B cell (primary cell): ENCODE measurements at regions not wholly inside any gene's neighbourhood (a gene's known extent, or its start where the extent isn't known, plus 50 kb on each side); places are given as distances from the start of the nearest gene placed in this dataset.

ENCODE experiments used
- ATAC-seq: fragments of 200-7000 bp; cut with Tn5 transposase; one replicate; pipeline ENCODE4 v1.10.0; 2021; ENCODE audit warnings: low read depth, mild to moderate bottlenecking, moderate number of reproducible peaks, moderate library complexity
- CTCF ChIA-PET: fragments of 350-600 bp; sonication (Branson Sonifier 250); formaldehyde crosslinking; loops from one replicate; lab custom pipeline; 2021; ENCODE audit warnings: antibody characterized with exemption, inconsistent platforms; lab: Charles Lee
- POLR2A ChIA-PET: fragments of 350-600 bp; sonication (Branson Sonifier 250); formaldehyde crosslinking; loops from one replicate; lab custom pipeline; 2021; ENCODE audit warnings: antibody characterized with exemption; lab: Charles Lee
- DNase-seq: peaks from one replicate; pipeline ENCODE4 v3.0.0; 2013
- H2AFZ ChIP-seq: 2 replicates; pipeline ENCODE4 v1.6.1; 2012; ENCODE audit warnings: mild to moderate bottlenecking, low read depth, low read length; ENCODE audit not compliant: insufficient read depth, poor library complexity, severe bottlenecking
- H3K27ac ChIP-seq, 2 donors: 1 replicate in 1 of 2; 2 replicates in 1 of 2; pipeline ENCODE4 v1.5.1; 2012 to 2013; ENCODE audit warnings: low read length in 2 of 2, mild to moderate bottlenecking in 2 of 2, moderate library complexity in 1 of 2
- H3K27me3 ChIP-seq, 4 experiments: fragments of 200-600 bp in 1 of 4; sonication (generic) in 1 of 4; replicated peaks in 1 of 4; 1 replicate in 2 of 4; 2 replicates in 2 of 4; pipeline versions ENCODE4 v1.6.1 to v1.7.0; 2013 to 2016; ENCODE audit warnings: low read length in 3 of 4, mild to moderate bottlenecking in 2 of 4, mixed read lengths in 1 of 4, moderate library complexity in 1 of 4; ENCODE audit not compliant: insufficient read depth in 4 of 4, control insufficient read depth in 3 of 4; ENCODE audit errors: control extremely low read depth in 1 of 4
- H3K36me3 ChIP-seq, 2 experiments: replicated peaks in 1 of 2; 1 replicate in 1 of 2; 2 replicates in 1 of 2; pipeline versions ENCODE4 v1.6.1 to v1.7.1; 2013; ENCODE audit warnings: low read length in 1 of 2; ENCODE audit not compliant: insufficient read depth in 2 of 2, control insufficient read depth in 1 of 2; ENCODE audit errors: control extremely low read depth in 1 of 2, extremely low read depth in 1 of 2
- H3K4me1 ChIP-seq, 2 donors: fragments of 200-600 bp in 1 of 2; sonication (generic) in 1 of 2; 1 replicate in 1 of 2; 2 replicates in 1 of 2; pipeline versions ENCODE4 v1.5.1 to v1.6.1; 2013 to 2017; ENCODE audit warnings: low read length in 2 of 2; ENCODE audit not compliant: control insufficient read depth in 2 of 2, insufficient read depth in 2 of 2
- H3K4me2 ChIP-seq: replicated peaks from 2 replicates; pipeline ENCODE3; 2012; ENCODE audit warnings: mild to moderate bottlenecking, low read depth, low read length; ENCODE audit not compliant: poor library complexity, severe bottlenecking
- H3K4me3 ChIP-seq, 5 experiments: fragments of 200-600 bp in 1 of 5; sonication (generic) in 1 of 5; 1 replicate in 3 of 5; 2 replicates in 2 of 5; pipeline versions ENCODE4 v1.5.1 to v1.7.0; 2011 to 2016; ENCODE audit warnings: low read length in 4 of 5, mild to moderate bottlenecking in 4 of 5, low read depth in 2 of 5, control low read depth in 1 of 5, moderate library complexity in 1 of 5; ENCODE audit not compliant: insufficient read depth in 1 of 5; ENCODE audit errors: control extremely low read depth in 1 of 5, extremely low read depth in 1 of 5
- H3K79me2 ChIP-seq: fragments of 200-600 bp; sonication (generic); one replicate; pipeline ENCODE4 v1.6.0; 2016; ENCODE audit warnings: low read length; ENCODE audit not compliant: control insufficient read depth, insufficient read depth
- H3K9ac ChIP-seq: fragments of 200-600 bp; sonication (generic); 2 replicates; pipeline ENCODE4 v1.6.1; 2017; ENCODE audit warnings: mild to moderate bottlenecking, low read length, moderate library complexity
- H3K9me3 ChIP-seq, 3 donors: one replicate each; pipeline versions ENCODE4 v1.6.1 to v1.7.1; 2013; ENCODE audit warnings: low read length in 2 of 3; ENCODE audit not compliant: control insufficient read depth in 2 of 3, insufficient read depth in 1 of 3; ENCODE audit errors: control extremely low read depth in 1 of 3
- H4K20me1 ChIP-seq: 2 replicates; pipeline ENCODE4 v1.6.0; 2012; ENCODE audit warnings: mild to moderate bottlenecking, low read length; ENCODE audit not compliant: insufficient read depth, control insufficient read depth, poor library complexity, severe bottlenecking
- H3K27ac Mint-ChIP-seq: one replicate; pipeline ENCODE4 v1.8.0; 2021; ENCODE audit warnings: mixed read lengths
- H3K27me3 Mint-ChIP-seq: one replicate; pipeline ENCODE4 v1.8.0; 2021; ENCODE audit warnings: mixed read lengths
- H3K4me1 Mint-ChIP-seq: one replicate; pipeline ENCODE4 v1.8.0; 2021; ENCODE audit warnings: mixed read lengths
- H3K4me3 Mint-ChIP-seq: one replicate; pipeline ENCODE4 v1.8.0; 2021; ENCODE audit warnings: mixed read lengths
- H3K9me3 Mint-ChIP-seq: one replicate; pipeline ENCODE4 v1.8.0; 2022; ENCODE audit warnings: mixed read lengths; ENCODE audit not compliant: insufficient read depth
- CTCF ChIP-seq: fragments of 200-600 bp; IDR thresholded peaks from one replicate; pipeline ENCODE4 v1.8.0; 2022; ENCODE audit warnings: antibody characterized with exemption, mild to moderate bottlenecking
- EZH2 ChIP-seq: IDR thresholded peaks from 2 replicates; pipeline ENCODE4 v1.6.1; 2012; ENCODE audit warnings: borderline replicate concordance, low read depth, mild to moderate bottlenecking, moderate library complexity, low read length; ENCODE audit not compliant: insufficient read depth, poor library complexity, severe bottlenecking
- whole genome bisulfite sequencing: methylation state at CpG from one replicate; pipeline ENCODE4 v1.1.5; 2013; ENCODE audit warnings: missing lambda C conversion rate; ENCODE audit not compliant: insufficient coverage; 5-methylcytosine and 5-hydroxymethylcytosine counted together
- intact Hi-C: fragments of 100-400 bp; cut with micrococcal nuclease; formaldehyde crosslinking; loops from one replicate; pipeline ENCODE4 v1.10.0; 2022

DNA sequence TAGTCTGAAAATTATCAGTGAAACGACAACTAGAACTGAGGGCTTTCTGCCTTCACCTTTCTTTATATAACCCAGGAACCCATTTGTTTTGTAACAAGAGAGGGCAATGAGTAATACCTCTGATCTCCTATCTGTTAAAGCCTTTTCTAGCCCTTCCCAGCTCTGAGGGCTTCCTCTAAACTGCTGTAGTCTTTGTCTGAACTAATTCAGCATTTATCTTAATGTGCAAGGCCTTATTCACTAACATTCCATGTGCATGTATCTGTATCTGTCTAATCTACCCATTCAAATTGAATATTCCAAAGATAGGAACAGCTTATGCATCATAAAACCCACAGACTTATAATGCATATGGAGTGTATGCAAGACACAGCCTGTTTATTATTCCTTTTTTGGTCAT is 167.1 kb downstream of the LYPLAL1 start:
- Histone ChIP-seq H3K27me3 (no peaks in the 10 kb centered on the region), H3K27ac (no peak overlapping the region), H3K4me1 (no peaks in the 10 kb centered on the region), H3K4me3 (no peak overlapping the region), H3K9ac (no peak overlapping the region), H3K36me3 (no peaks in the 10 kb centered on the region), H3K79me2 (no peaks in the 10 kb centered on the region), H3K9me3 (peaks cover 0 to 4% (median 0%) of the 10 kb centered on the region in 3 donors), H3K4me2 (no peak overlapping the region), H4K20me1 (no peaks in the 10 kb centered on the region), H2AFZ (no peak overlapping the region)
- DNase-seq = no peak
- Mint-ChIP-seq H3K4me3 (no peak overlapping the region), H3K9me3 (peaks cover 4% of the 10 kb centered on the region), H3K27ac (no peak overlapping the region), H3K4me1 (no peaks in the 10 kb centered on the region), H3K27me3 (no peaks in the 10 kb centered on the region)
- no CpG with 5 or more reads among the region's 1 CpG for WGBS
- intact Hi-C loops = no loop called here
- TF ChIP-seq EZH2 (no peak), CTCF (no peak)
- ATAC-seq = no peak
- POLR2A ChIA-PET = interaction anchor here (0.7 kb wide), 1 partner anchor 995 kb away, joined by 3 read pairs; no protein-coding TSS in a partner anchor
- CTCF ChIA-PET = no interaction called here

DNA sequence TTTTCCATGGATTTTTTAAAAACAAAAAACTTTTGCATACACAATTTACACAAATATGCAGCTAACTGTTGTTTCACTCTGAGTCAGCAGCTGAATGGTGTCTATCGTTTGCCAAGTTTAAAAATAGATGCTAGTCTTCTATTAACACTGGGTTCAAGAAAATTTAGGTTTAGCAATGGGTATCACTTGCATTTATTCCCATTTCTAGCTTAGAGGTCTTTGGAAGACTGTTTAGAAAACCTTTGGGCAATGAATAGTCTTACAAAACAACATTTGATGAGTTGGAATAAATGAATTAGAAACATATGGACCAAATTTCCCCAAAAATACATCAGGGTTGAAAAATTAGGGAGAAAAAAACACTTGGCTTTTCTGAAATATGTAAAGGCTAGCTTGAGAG is 165.8 kb downstream of the LYPLAL1 start:
- Histone ChIP-seq H3K27me3 (no peaks in the 10 kb centered on the region), H3K36me3 (no peaks in the 10 kb centered on the region), H4K20me1 (no peaks in the 10 kb centered on the region), H3K79me2 (no peaks in the 10 kb centered on the region), H3K9ac (no peak overlapping the region), H3K27ac (no peak overlapping the region), H2AFZ (no peak overlapping the region), H3K4me1 (no peaks in the 10 kb centered on the region), H3K9me3 (no peaks in the 10 kb centered on the region), H3K4me2 (no peak overlapping the region), H3K4me3 (no peak overlapping the region)
- no peaks in the 10 kb centered on the region for H3K27me3 Mint-ChIP-seq
- peaks cover under 1% of the 10 kb centered on the region for H3K9me3 Mint-ChIP-seq
- intact Hi-C loops = no loop called here
- WGBS = no CpG with 5 or more reads among the region's 1 CpG
- no peak for DNase-seq
- ChIA-PET CTCF (interaction anchor here (0.5 kb wide), 1 partner anchor 46 kb away, joined by 3 read pairs; no protein-coding TSS in a partner anchor), POLR2A (no interaction called here)
- no peak overlapping the region for H3K4me3 Mint-ChIP-seq
- no peaks in the 10 kb centered on the region for H3K4me1 Mint-ChIP-seq
- no peak for ATAC-seq
- H3K27ac Mint-ChIP-seq = no peak overlapping the region
- TF ChIP-seq EZH2 = no peak
- no peak for TF ChIP-seq CTCF
